HUES48 (cell line): ENCODE measurements at regions not wholly inside any gene's neighbourhood (a gene's known extent, or its start where the extent isn't known, plus 50 kb on each side); places are given as distances from the start of the nearest gene placed in this dataset.
A peak's percentile ranks its signal among the peaks of the same experiment; 100 is the strongest.

ENCODE experiments used
- H3K27ac ChIP-seq: one replicate; pipeline ENCODE4 v1.7.0; 2013; ENCODE audit warnings: low read depth, low read length, inconsistent platforms
- H3K27me3 ChIP-seq: 2 replicates; pipeline ENCODE4 v1.6.1; 2013; ENCODE audit warnings: mild to moderate bottlenecking, low read length; ENCODE audit not compliant: control insufficient read depth, insufficient read depth
- H3K36me3 ChIP-seq: 2 replicates; pipeline ENCODE4 v1.6.1; 2013; ENCODE audit warnings: low read length; ENCODE audit not compliant: control insufficient read depth, insufficient read depth
- H3K4me1 ChIP-seq: 2 replicates; pipeline ENCODE4 v1.6.1; 2013; ENCODE audit warnings: mild to moderate bottlenecking, low read length; ENCODE audit not compliant: control insufficient read depth, insufficient read depth
- H3K4me3 ChIP-seq: 2 replicates; pipeline ENCODE4 v1.5.1; 2013; ENCODE audit warnings: mild to moderate bottlenecking, low read depth, low read length
- H3K9ac ChIP-seq: 2 replicates; pipeline ENCODE4 v1.6.1; 2013; ENCODE audit warnings: mild to moderate bottlenecking, low read depth, low read length, moderate library complexity
- H3K9me3 ChIP-seq: 2 replicates; pipeline ENCODE4 v1.6.1; 2013; ENCODE audit warnings: low read length; ENCODE audit not compliant: control insufficient read depth, insufficient read depth

- Histone ChIP-seq H3K4me1 (peaks cover 26% of the 10 kb centered on the region), H3K36me3 (no peaks in the 10 kb centered on the region), H3K9ac (no peak overlapping the region), H3K27ac (no peak overlapping the region), H3K4me3 (no peak overlapping the region), H3K9me3 (no peaks in the 10 kb centered on the region), H3K27me3 (no peaks in the 10 kb centered on the region)
Observed at GRCh38 chr12:42987216-42987650, 397.7 kb upstream of the PRICKLE1 start.

- Histone ChIP-seq H3K27ac (peak overlapping the region; percentile 60), H3K9ac (no peak overlapping the region), H3K9me3 (no peaks in the 10 kb centered on the region), H3K4me1 (peaks cover 41% of the 10 kb centered on the region), H3K27me3 (no peaks in the 10 kb centered on the region), H3K36me3 (no peaks in the 10 kb centered on the region), H3K4me3 (no peak overlapping the region)
Observed at GRCh38 chr12:42985506-42985905, 396.0 kb upstream of the PRICKLE1 start.

GRCh38 chr12:42982828-42983227 lies 393.3 kb upstream of the PRICKLE1 start:
- Histone ChIP-seq H3K9ac (no peak overlapping the region), H3K36me3 (no peaks in the 10 kb centered on the region)

GRCh38 chr12:42981379-42981778 lies 391.8 kb upstream of the PRICKLE1 start:
- Histone ChIP-seq H3K9me3 (no peaks in the 10 kb centered on the region), H3K4me3 (no peak overlapping the region), H3K4me1 (peaks cover 37% of the 10 kb centered on the region), H3K9ac (no peak overlapping the region), H3K27ac (peak overlapping the region; percentile 67), H3K27me3 (no peaks in the 10 kb centered on the region), H3K36me3 (no peaks in the 10 kb centered on the region)

More at GRCh38 chr12:42982828-42983227, 393.3 kb upstream of the PRICKLE1 start:
- H3K27ac ChIP-seq: no peak overlapping the region
- no peaks in the 10 kb centered on the region for H3K27me3 ChIP-seq
- peaks cover 47% of the 10 kb centered on the region for H3K4me1 ChIP-seq
- no peaks in the 10 kb centered on the region for H3K9me3 ChIP-seq
- H3K4me3 ChIP-seq: no peak overlapping the region

- no peak overlapping the region for H3K9ac ChIP-seq
- no peaks in the 10 kb centered on the region for H3K27me3 ChIP-seq
- H3K36me3 ChIP-seq: no peaks in the 10 kb centered on the region
- H3K27ac ChIP-seq: peak overlapping the region; percentile 16
- peaks cover 28% of the 10 kb centered on the region for H3K4me1 ChIP-seq
- H3K9me3 ChIP-seq: no peaks in the 10 kb centered on the region
- no peak overlapping the region for H3K4me3 ChIP-seq
Observed at GRCh38 chr12:42980441-42980840, 390.9 kb upstream of the PRICKLE1 start.

GRCh38 chr12:42979746-42980145 lies 390.2 kb upstream of the PRICKLE1 start:
- Histone ChIP-seq H3K27ac (no peak overlapping the region), H3K4me1 (peaks cover 21% of the 10 kb centered on the region)

GRCh38 chr12:42978708-42979107 lies 389.2 kb upstream of the PRICKLE1 start:
- H3K9ac ChIP-seq: no peak overlapping the region
- H3K27me3 ChIP-seq: no peaks in the 10 kb centered on the region
- no peaks in the 10 kb centered on the region for H3K9me3 ChIP-seq
- H3K36me3 ChIP-seq: no peaks in the 10 kb centered on the region
- no peak overlapping the region for H3K4me3 ChIP-seq
- H3K4me1 ChIP-seq: peaks cover 21% of the 10 kb centered on the region
- H3K27ac ChIP-seq: no peak overlapping the region

More at GRCh38 chr12:42979746-42980145, 390.2 kb upstream of the PRICKLE1 start:
- Histone ChIP-seq H3K9ac (no peak overlapping the region), H3K36me3 (no peaks in the 10 kb centered on the region), H3K9me3 (no peaks in the 10 kb centered on the region), H3K27me3 (no peaks in the 10 kb centered on the region), H3K4me3 (no peak overlapping the region)

GRCh38 chr12:42977451-42978230 lies 388.1 kb upstream of the PRICKLE1 start:
- Histone ChIP-seq H3K4me1 (peaks cover 21% of the 10 kb centered on the region), H3K27ac (no peak overlapping the region), H3K9ac (no peak overlapping the region), H3K4me3 (no peak overlapping the region), H3K27me3 (no peaks in the 10 kb centered on the region), H3K36me3 (no peaks in the 10 kb centered on the region), H3K9me3 (no peaks in the 10 kb centered on the region)

- no peaks in the 10 kb centered on the region for H3K36me3 ChIP-seq
- no peak overlapping the region for H3K9ac ChIP-seq
- H3K4me1 ChIP-seq: peaks cover 17% of the 10 kb centered on the region
- 0 out of 2 replicates have a peak, but pooled peaks cover 4% of the 10 kb centered on the region for H3K9me3 ChIP-seq
- H3K27ac ChIP-seq: no peak overlapping the region
- no peaks in the 10 kb centered on the region for H3K27me3 ChIP-seq
- H3K4me3 ChIP-seq: no peak overlapping the region
Observed at GRCh38 chr12:42976620-42977019, 387.1 kb upstream of the PRICKLE1 start.

- Histone ChIP-seq H3K9ac (no peak overlapping the region), H3K27ac (no peak overlapping the region), H3K9me3 (0 out of 2 replicates have a peak, but pooled peaks cover 6% of the 10 kb centered on the region), H3K4me1 (peaks cover 12% of the 10 kb centered on the region), H3K27me3 (no peaks in the 10 kb centered on the region), H3K4me3 (no peak overlapping the region), H3K36me3 (no peaks in the 10 kb centered on the region)
Observed at GRCh38 chr12:42976122-42976521, 386.6 kb upstream of the PRICKLE1 start.

- Histone ChIP-seq H3K27ac (no peak overlapping the region), H3K4me3 (no peak overlapping the region), H3K36me3 (no peaks in the 10 kb centered on the region), H3K9ac (no peak overlapping the region), H3K27me3 (no peaks in the 10 kb centered on the region), H3K4me1 (no peaks in the 10 kb centered on the region), H3K9me3 (0 out of 2 replicates have a peak, but pooled peaks cover 6% of the 10 kb centered on the region)
Observed at GRCh38 chr12:42969355-42969754, 379.8 kb upstream of the PRICKLE1 start.
